Activated CD4-positive, CD25-positive, alpha-beta regulatory T cell treated with anti-CD3 and anti-CD28 coated beads, Interleukin-2, amount 50 U/mL, for 24 hours (primary cell): ENCODE measurements at regions not wholly inside any gene's neighbourhood (a gene's known extent, or its start where the extent isn't known, plus 50 kb on each side); places are given as distances from the start of the nearest gene placed in this dataset.

Experiments
- ATAC-seq, 2 donors: fragments of 150-1000 bp; cut with Tn5 transposase; one replicate each; pipeline ENCODE4 v1.10.0; 2021; ENCODE audit warnings: mild to moderate bottlenecking in 1 of 2, moderate library complexity in 1 of 2

DNA sequence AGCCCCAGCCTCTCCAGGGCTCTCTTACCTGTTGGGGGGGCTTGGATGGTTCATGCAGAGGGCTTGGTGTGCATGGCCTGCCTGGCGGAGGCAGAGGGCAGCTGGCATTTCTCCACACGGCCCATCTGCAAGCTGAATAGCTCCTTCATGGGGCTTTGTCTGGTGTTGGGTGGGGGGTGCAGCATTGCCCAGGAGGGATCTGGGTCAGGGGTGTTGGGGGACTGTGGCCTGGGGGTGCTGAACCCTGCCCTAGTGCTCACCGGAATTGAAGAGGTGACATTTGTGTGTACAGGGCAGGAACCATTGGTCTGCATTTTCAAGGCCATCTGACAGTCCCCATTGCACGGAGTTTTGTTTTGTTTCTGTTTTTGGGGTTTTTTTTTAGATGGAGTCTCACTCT is 58.8 kb upstream of the HAAO start:
- no peak for ATAC-seq

GRCh38 chr2:42850016-42850805 is 57.8 kb upstream of the HAAO start:
- no peak for ATAC-seq

GRCh38 chr2:42849311-42849710 is 56.9 kb upstream of the HAAO start:
- ATAC-seq: no peak

GRCh38 chr2:42848726-42849290 is 56.4 kb upstream of the HAAO start:
- ATAC-seq: no peak

- no peak for ATAC-seq
Measured at GRCh38 chr2:42848265-42848664, 55.9 kb upstream of the HAAO start.

GRCh38 chr2:42847596-42848151 is 55.3 kb upstream of the HAAO start:
- ATAC-seq: no peak

DNA sequence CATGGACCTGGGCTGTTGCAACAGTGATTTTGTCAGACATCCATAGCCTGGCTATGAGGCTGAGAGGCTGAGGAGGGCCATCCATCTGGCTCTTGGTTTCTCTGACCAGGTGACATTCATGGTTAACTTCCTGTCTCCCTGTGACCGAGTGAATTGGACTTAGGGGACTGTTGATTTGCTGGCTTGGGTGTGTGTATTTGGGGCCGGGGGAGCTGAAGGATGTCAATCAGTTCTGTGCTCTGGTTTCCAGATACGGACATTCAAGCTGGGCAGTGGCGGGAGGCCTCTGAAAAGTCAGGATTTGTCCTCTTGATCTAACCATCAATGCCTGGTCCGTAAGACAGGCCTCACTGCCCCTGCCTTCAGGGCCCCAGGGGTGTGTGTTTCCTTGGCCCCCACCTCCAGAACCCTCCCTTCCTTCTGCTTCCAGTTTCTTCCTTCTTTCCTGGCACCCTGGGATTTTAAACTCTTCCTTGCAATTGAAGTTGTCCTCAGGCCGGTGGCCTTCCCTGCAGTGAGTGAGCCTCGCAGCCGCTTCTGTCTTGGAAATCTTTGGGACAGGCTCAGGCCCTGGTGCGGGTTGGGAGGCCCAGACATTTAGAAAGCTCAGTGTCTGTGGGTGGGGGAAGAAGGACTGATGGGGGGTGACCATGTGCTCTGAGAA is 54.7 kb upstream of the HAAO start:
- ATAC-seq: no peak

DNA sequence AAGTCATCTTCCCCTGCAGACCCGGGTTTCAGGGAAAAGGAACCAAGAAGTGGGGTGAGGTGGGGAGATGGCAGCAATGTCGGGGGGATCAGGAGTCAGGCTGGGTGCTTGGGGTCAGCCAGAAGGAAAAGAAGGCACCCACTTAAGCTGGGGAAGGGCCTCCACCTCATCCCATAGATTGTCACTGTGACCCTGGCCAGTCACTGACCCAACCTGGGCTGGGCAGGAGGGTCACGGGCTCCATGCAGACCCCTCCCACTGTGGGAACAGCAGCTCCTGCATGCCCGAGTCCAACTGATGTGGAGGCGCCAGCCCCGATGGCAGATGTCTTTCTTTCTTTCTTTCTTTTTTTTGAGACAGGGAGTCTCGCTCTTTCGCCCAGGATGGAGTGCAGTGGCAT is 53.6 kb upstream of the HAAO start:
- no peak for ATAC-seq

GRCh38 chr2:42844901-42845821 is 52.8 kb upstream of the HAAO start:
- ATAC-seq: no peak

DNA sequence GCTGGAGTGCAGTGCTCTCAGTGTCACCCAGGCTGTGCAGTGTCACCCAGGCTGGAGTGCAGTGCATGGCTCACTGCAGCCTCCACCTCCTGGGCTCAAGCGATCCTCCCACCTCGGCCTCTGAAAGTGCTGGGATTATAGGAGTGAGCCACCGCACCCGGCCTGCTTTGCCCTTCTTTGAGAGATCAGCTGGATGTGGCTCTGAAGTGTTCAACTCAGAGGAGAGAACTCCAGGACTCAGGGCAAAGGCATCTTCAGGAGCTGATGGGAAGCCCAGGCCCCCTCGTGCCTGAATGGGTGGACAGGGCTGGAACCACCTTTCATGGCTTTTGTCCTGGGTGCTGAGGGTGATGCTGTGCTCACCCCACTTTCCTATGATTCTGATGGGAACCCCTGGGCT is 52.0 kb upstream of the HAAO start:
- ATAC-seq: no peak

DNA sequence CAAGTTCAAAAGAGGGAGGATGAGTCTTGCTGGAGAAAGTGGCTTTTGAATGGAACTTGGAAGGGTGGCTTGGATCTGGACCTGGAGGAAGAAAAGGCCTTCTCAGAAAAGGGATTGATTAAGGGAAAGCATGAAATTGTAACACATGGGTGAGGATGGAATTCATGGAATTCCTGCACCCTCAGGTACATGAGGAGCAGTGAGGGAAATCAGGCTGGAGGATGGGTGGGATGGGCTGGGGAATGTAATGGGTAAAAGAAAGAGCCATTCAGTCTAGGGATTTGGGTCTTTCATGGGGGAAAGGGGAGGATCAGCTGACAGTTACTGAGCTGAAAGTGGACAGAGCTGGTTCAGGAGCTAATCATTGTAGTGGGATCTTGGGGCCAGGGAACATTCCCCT is 51.2 kb upstream of the HAAO start:
- ATAC-seq: no peak

DNA sequence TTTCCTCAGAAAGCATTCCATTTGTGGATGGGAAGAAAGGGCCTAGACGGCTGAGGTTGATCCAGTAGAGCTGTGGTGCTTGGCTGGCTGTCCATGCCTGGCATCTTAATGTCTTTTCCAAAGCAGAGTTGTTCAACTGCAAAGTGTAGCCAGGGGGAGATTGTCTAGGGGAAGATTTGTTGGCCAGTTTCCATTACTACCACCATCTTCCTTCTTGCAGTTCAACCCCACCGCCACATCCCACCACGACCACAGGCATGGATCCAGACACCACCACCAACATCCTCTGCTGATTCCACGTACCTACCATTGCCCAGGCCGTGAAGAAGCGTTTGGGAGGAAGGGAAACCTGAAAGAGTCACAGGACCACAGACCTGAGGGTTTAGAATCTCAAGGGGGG is 50.7 kb upstream of the HAAO start:
- no peak for ATAC-seq

- no peak for ATAC-seq
Measured at GRCh38 chr2:42842466-42842865, 50.1 kb upstream of the HAAO start.
